ENCODE measurements at regions not wholly inside any gene's neighbourhood (a gene's known extent, or its start where the extent isn't known, plus 50 kb on each side); places are given as distances from the start of the nearest gene placed in this dataset.
A peak's percentile ranks its signal among the peaks of the same experiment; 100 is the strongest.
"Not testable (repeated sequence)": the region's sequence is repeated elsewhere in the genome, so short reads cannot be mapped to it uniquely, and the experiment has no call there.

GRCh38 chr2:217353591-217353990 lies 493.7 kb upstream of the TNP1 start:
- H3K4me1 ChIP-seq (ENCODE audit: control insufficient read depth in 1 of 2, insufficient read depth in 1 of 2, low read depth in 1 of 2, low read length in 1 of 2) = peaks cover 4 to 5% of the 10 kb centered on the region in 2 experiments
- H3K27ac ChIP-seq = peak overlapping the region; percentile 49
- H3K4me3 ChIP-seq (ENCODE audit: low read depth in 1 of 2, low read length in 1 of 2) = no peak overlapping the region
- H3K27me3 ChIP-seq = peaks cover 22% of the 10 kb centered on the region
- no peaks in the 10 kb centered on the region for H3K9me3 ChIP-seq
- no peaks in the 10 kb centered on the region for H3K36me3 ChIP-seq
- TF ChIP-seq, protein P1, sequence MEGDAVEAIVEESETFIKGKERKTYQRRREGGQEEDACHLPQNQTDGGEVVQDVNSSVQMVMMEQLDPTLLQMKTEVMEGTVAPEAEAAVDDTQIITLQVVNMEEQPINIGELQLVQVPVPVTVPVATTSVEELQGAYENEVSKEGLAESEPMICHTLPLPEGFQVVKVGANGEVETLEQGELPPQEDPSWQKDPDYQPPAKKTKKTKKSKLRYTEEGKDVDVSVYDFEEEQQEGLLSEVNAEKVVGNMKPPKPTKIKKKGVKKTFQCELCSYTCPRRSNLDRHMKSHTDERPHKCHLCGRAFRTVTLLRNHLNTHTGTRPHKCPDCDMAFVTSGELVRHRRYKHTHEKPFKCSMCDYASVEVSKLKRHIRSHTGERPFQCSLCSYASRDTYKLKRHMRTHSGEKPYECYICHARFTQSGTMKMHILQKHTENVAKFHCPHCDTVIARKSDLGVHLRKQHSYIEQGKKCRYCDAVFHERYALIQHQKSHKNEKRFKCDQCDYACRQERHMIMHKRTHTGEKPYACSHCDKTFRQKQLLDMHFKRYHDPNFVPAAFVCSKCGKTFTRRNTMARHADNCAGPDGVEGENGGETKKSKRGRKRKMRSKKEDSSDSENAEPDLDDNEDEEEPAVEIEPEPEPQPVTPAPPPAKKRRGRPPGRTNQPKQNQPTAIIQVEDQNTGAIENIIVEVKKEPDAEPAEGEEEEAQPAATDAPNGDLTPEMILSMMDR (IDR thresholded peaks at IDR 0.05) = no peak

- Histone ChIP-seq H3K27me3 (peaks cover 8% of the 10 kb centered on the region), H3K36me3 (no peaks in the 10 kb centered on the region), H3K27ac (no peak overlapping the region), H3K4me1 (ENCODE audit: control insufficient read depth in 1 of 2, insufficient read depth in 1 of 2, low read depth in 1 of 2, low read length in 1 of 2) (peaks cover 4 to 5% of the 10 kb centered on the region in 2 experiments), H3K4me3 (ENCODE audit: low read depth in 1 of 2, low read length in 1 of 2) (no peak overlapping the region), H3K9me3 (no peaks in the 10 kb centered on the region)
- TF ChIP-seq, protein P1 (IDR thresholded peaks at IDR 0.05) = no peak
Measured at GRCh38 chr2:217351378-217351777, 491.5 kb upstream of the TNP1 start.

- Histone ChIP-seq H3K27me3 (no peaks in the 10 kb centered on the region), H3K9me3 (no peaks in the 10 kb centered on the region), H3K36me3 (no peaks in the 10 kb centered on the region), H3K27ac (no peak overlapping the region), H3K4me3 (ENCODE audit: low read depth in 1 of 2, low read length in 1 of 2) (no peak overlapping the region), H3K4me1 (ENCODE audit: control insufficient read depth in 1 of 2, insufficient read depth in 1 of 2, low read depth in 1 of 2, low read length in 1 of 2) (peaks cover 4 to 5% of the 10 kb centered on the region in 2 experiments)
- TF ChIP-seq, protein P1 (IDR thresholded peaks at IDR 0.05) = no peak
Measured at GRCh38 chr2:217349251-217349650, 489.4 kb upstream of the TNP1 start.

DNA sequence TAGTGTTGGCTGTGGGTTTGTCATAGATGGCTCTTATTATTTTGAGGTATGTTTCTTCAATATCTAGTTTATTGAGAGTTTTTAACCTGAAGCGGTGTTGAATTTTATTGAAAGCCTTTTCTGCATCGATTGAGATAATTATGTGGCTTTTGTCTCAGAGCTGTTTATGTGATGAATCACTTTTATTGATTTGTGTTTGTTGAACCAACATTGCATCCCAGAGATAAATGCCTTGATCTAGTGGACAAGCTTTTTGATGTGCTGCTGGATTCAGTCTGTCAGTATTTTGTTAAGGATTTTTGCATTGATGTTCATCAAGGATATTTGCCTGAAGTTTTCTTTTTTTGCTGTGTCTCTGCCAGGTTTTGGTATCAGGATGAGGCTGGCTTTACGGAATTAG lies 487.8 kb upstream of the TNP1 start:
- H3K9me3 ChIP-seq; H3K4me1 ChIP-seq (ENCODE audit: control insufficient read depth in 1 of 2, insufficient read depth in 1 of 2, low read depth in 1 of 2, low read length in 1 of 2); H3K4me3 ChIP-seq (ENCODE audit: low read depth in 1 of 2, low read length in 1 of 2); H3K27me3 ChIP-seq; H3K27ac ChIP-seq; H3K36me3 ChIP-seq: not testable (repeated sequence)

- H3K27ac ChIP-seq; H3K36me3 ChIP-seq; H3K27me3 ChIP-seq; H3K9me3 ChIP-seq; H3K4me3 ChIP-seq (ENCODE audit: low read depth in 1 of 2, low read length in 1 of 2); H3K4me1 ChIP-seq (ENCODE audit: control insufficient read depth in 1 of 2, insufficient read depth in 1 of 2, low read depth in 1 of 2, low read length in 1 of 2): not testable (repeated sequence)
Measured at GRCh38 chr2:217346043-217346442, 486.2 kb upstream of the TNP1 start.

GRCh38 chr2:217340899-217341298 lies 481.0 kb upstream of the TNP1 start:
- TF ChIP-seq, protein P1 (IDR thresholded peaks at IDR 0.05) = no peak
- Histone ChIP-seq H3K27me3 (peaks cover 7% of the 10 kb centered on the region), H3K4me1 (ENCODE audit: control insufficient read depth in 1 of 2, insufficient read depth in 1 of 2, low read depth in 1 of 2, low read length in 1 of 2) (no peaks in the 10 kb centered on the region), H3K27ac (no peak overlapping the region), H3K9me3 (no peaks in the 10 kb centered on the region), H3K36me3 (no peaks in the 10 kb centered on the region), H3K4me3 (ENCODE audit: low read depth in 1 of 2, low read length in 1 of 2) (no peak overlapping the region)

GRCh38 chr2:217340176-217340575 lies 480.3 kb upstream of the TNP1 start:
- Histone ChIP-seq H3K9me3 (no peaks in the 10 kb centered on the region), H3K4me3 (ENCODE audit: low read depth in 1 of 2, low read length in 1 of 2) (no peak overlapping the region), H3K27me3 (peaks cover 7% of the 10 kb centered on the region), H3K4me1 (ENCODE audit: control insufficient read depth in 1 of 2, insufficient read depth in 1 of 2, low read depth in 1 of 2, low read length in 1 of 2) (no peaks in the 10 kb centered on the region), H3K27ac (no peak overlapping the region), H3K36me3 (no peaks in the 10 kb centered on the region)
- TF ChIP-seq, protein P1 (IDR thresholded peaks at IDR 0.05) = no peak

All from neutrophil (primary cell).